Esophagus muscularis mucosa (tissue), 4 donors: ENCODE measurements at regions not wholly inside any gene's neighbourhood (a gene's known extent, or its start where the extent isn't known, plus 50 kb on each side); places are given as distances from the start of the nearest gene placed in this dataset.
"Not testable (repeated sequence)": the region's sequence is repeated elsewhere in the genome, so short reads cannot be mapped to it uniquely, and the experiment has no call there.

Source experiments
- DNase-seq: peaks from one replicate; pipeline ENCODE4 v3.0.0-alpha.2; 2017; ENCODE audit errors: extremely low spot score
- H3K27ac ChIP-seq, 4 donors: fragments of 200-600 bp; sonication (generic); replicated peaks in 1 of 4; 1 replicate in 3 of 4; 2 replicates in 1 of 4; pipeline ENCODE4 v1.5.1; 2016 to 2019; ENCODE audit warnings: mild to moderate bottlenecking in 1 of 4
- H3K27me3 ChIP-seq, 4 donors: fragments of 200-600 bp; sonication (generic); one replicate each; pipeline versions ENCODE4 v1.5.1 to v1.6.0; 2016 to 2019
- H3K36me3 ChIP-seq, 4 donors: fragments of 200-600 bp; sonication (generic); one replicate each; pipeline ENCODE4 v1.5.1; 2016 to 2019
- H3K4me1 ChIP-seq, 4 donors: fragments of 200-600 bp; sonication (generic); one replicate each; pipeline ENCODE4 v1.5.1; 2016 to 2019
- H3K4me3 ChIP-seq, 4 donors: fragments of 200-600 bp; sonication (generic); 1 replicate in 2 of 4; 2 replicates in 2 of 4; pipeline ENCODE4 v1.5.1; 2016 to 2019; ENCODE audit warnings: mild to moderate bottlenecking in 4 of 4, moderate library complexity in 1 of 4
- H3K9me3 ChIP-seq, 4 donors: fragments of 200-600 bp; sonication (generic); 1 replicate in 3 of 4; 2 replicates in 1 of 4; pipeline ENCODE4 v1.5.1; 2016 to 2019
- CTCF ChIP-seq, 3 experiments: fragments of 200-600 bp in 2 of 3; fragments of 450-650 bp in 1 of 3; sonication (generic) in 2 of 3; IDR thresholded peaks; one replicate each; pipeline ENCODE4 v1.5.1; 2017 to 2019; ENCODE audit warnings: antibody characterized with exemption in 3 of 3, mild to moderate bottlenecking in 2 of 3, moderate library complexity in 1 of 3
- EP300 ChIP-seq: sonication (generic); formaldehyde crosslinking; IDR thresholded peaks from one replicate; pipeline ENCODE4 v1.6.1; 2017; ENCODE audit warnings: antibody characterized with exemption
- POLR2A ChIP-seq: fragments of 450-650 bp; IDR thresholded peaks from one replicate; pipeline ENCODE4 v1.6.1; 2017; ENCODE audit warnings: antibody characterized with exemption, moderate library complexity, mild to moderate bottlenecking, low read depth
- POLR2AphosphoS5 ChIP-seq, 2 donors: sonication (generic); formaldehyde crosslinking; IDR thresholded peaks; one replicate each; pipeline ENCODE4 v1.6.1; 2017; ENCODE audit warnings: antibody characterized with exemption in 2 of 2
- WGBS: methylation state at CpG from one replicate; pipeline ENCODE4 v1.1.5; 2018; 5-methylcytosine and 5-hydroxymethylcytosine counted together
- intact Hi-C: fragments of 100-400 bp; cut with DNase I; formaldehyde crosslinking; loops from one replicate; pipeline ENCODE4 v1.15.1; 2023
- small RNA-seq, 3 donors: library from RNA; depleted of rRNA; stranded (forward); fragments of <200 nt; gene quantifications; one replicate each; pipeline ENCODE3, GENCODE V24; 2016

- H3K4me3 ChIP-seq: no peak overlapping the region
- intact Hi-C loops: no loop called here
- H3K27ac ChIP-seq: no peak overlapping the region
- H3K4me1 ChIP-seq: no peaks in the 10 kb centered on the region
- no peaks in the 10 kb centered on the region for H3K9me3 ChIP-seq
- no peak for DNase-seq
- H3K36me3 ChIP-seq: no peaks in the 10 kb centered on the region
- H3K27me3 ChIP-seq: no peaks in the 10 kb centered on the region
- TF ChIP-seq POLR2AphosphoS5 (IDR thresholded peaks at IDR 0.05): no peak
- no peak for TF ChIP-seq EP300
These were observed 107.7 kb downstream of the EHF start for GRCh38 chr11:34728609-34729008.

- no peak for TF ChIP-seq EP300
- Histone ChIP-seq H3K4me1 (no peaks in the 10 kb centered on the region), H3K9me3 (no peaks in the 10 kb centered on the region), H3K27ac (no peak overlapping the region), H3K27me3 (no peaks in the 10 kb centered on the region), H3K36me3 (no peaks in the 10 kb centered on the region), H3K4me3 (no peak overlapping the region)
- intact Hi-C loops: no loop called here
- no peak for DNase-seq
- WGBS: 71% methylated on average over 1 of the region's 1 CpG
These were observed 106.4 kb downstream of the EHF start for GRCh38 chr11:34727228-34727737.

- Histone ChIP-seq H3K9me3 (no peaks in the 10 kb centered on the region), H3K27ac (no peak overlapping the region), H3K4me3 (no peak overlapping the region), H3K27me3 (no peaks in the 10 kb centered on the region), H3K36me3 (no peaks in the 10 kb centered on the region), H3K4me1 (no peaks in the 10 kb centered on the region)
- WGBS: 88% methylated on average over 1 of the region's 1 CpG
- intact Hi-C loops: no loop called here
- TF ChIP-seq CTCF (IDR thresholded peaks at IDR 0.05) (no peak), POLR2AphosphoS5 (IDR thresholded peaks at IDR 0.05) (no peak), EP300 (no peak), POLR2A (no peak)
- DNase-seq: no peak
These were observed 104.1 kb downstream of the EHF start for GRCh38 chr11:34724973-34725372.

- no peaks in the 10 kb centered on the region for H3K27me3 ChIP-seq
- intact Hi-C loops: no loop called here
- WGBS: 72% methylated on average over 2 of the region's 2 CpGs
- no peak overlapping the region for H3K27ac ChIP-seq
- no peaks in the 10 kb centered on the region for H3K9me3 ChIP-seq
- no peak for TF ChIP-seq EP300
- DNase-seq: no peak
- H3K4me1 ChIP-seq: no peaks in the 10 kb centered on the region
- H3K36me3 ChIP-seq: no peaks in the 10 kb centered on the region
- H3K4me3 ChIP-seq: no peak overlapping the region
These were observed 100.8 kb downstream of the EHF start for GRCh38 chr11:34721646-34722045.

- Histone ChIP-seq H3K9me3 (no peaks in the 10 kb centered on the region), H3K27me3 (no peaks in the 10 kb centered on the region), H3K4me1 (no peaks in the 10 kb centered on the region), H3K36me3 (no peaks in the 10 kb centered on the region), H3K27ac (no peak overlapping the region), H3K4me3 (no peak overlapping the region)
- 13% methylated on average over 1 of the region's 1 CpG for WGBS
- intact Hi-C loops: no loop called here
- TF ChIP-seq POLR2AphosphoS5 (IDR thresholded peaks at IDR 0.05) (no peak), EP300 (no peak), CTCF (IDR thresholded peaks at IDR 0.05) (no peak), POLR2A (no peak)
- no peak for DNase-seq
These were observed 98.5 kb downstream of the EHF start for GRCh38 chr11:34719303-34719848.

- H3K27ac ChIP-seq, H3K4me1 ChIP-seq, H3K4me3 ChIP-seq, H3K36me3 ChIP-seq, H3K27me3 ChIP-seq, DNase-seq, intact Hi-C loops: not testable (repeated sequence)
- H3K9me3 ChIP-seq: peaks cover 0 to 39% (median 9%) of the 10 kb centered on the region in 4 donors
These were observed 92.7 kb downstream of the EHF start for GRCh38 chr11:34713631-34714030.

Small RNA genes lying in the stretch of these regions (small RNA-seq; reads per million reads assigned to genes)
- gene AL359999.1: 0 to 0.51 (median 0) reads per million in 3 donors
